HEK293 (cell line): ENCODE measurements at regions not wholly inside any gene's neighbourhood (a gene's known extent, or its start where the extent isn't known, plus 50 kb on each side); places are given as distances from the start of the nearest gene placed in this dataset.

Experiments used
- CTCF ChIA-PET: fragments of 350-600 bp; formaldehyde crosslinking; extraction: SDS; loops from one replicate; lab custom pipeline; 2021; ENCODE audit warnings: antibody characterized with exemption; lab: Yijun Ruan, JAX
- POLR2A ChIA-PET: fragments of 300-600 bp; formaldehyde crosslinking; extraction: SDS; loops from one replicate; lab custom pipeline; 2020; ENCODE audit warnings: antibody characterized with exemption, inconsistent platforms; lab: Yijun Ruan, JAX
- H3K27ac ChIP-seq: fragments of 200-500 bp; sonication (Bioruptor generic); 2 replicates; pipeline ENCODE4 v1.5.1; 2014; ENCODE audit warnings: low read depth, low read length, control low read depth, inconsistent platforms; ENCODE audit errors: extremely low read depth
- H3K36me3 ChIP-seq, 2 experiments: fragments of 200-500 bp in 1 of 2; sonication (Bioruptor generic) in 1 of 2; 1 replicate in 1 of 2; 2 replicates in 1 of 2; pipeline ENCODE4 v1.5.1; 2014 to 2017; ENCODE audit warnings: inconsistent platforms in 2 of 2, low read length in 2 of 2; ENCODE audit not compliant: control insufficient read depth in 2 of 2, insufficient read depth in 1 of 2
- H3K4me1 ChIP-seq: fragments of 200-500 bp; sonication (Bioruptor generic); 2 replicates; pipeline ENCODE4 v1.5.1; 2014; ENCODE audit warnings: mild to moderate bottlenecking, low read length, inconsistent platforms; ENCODE audit not compliant: control insufficient read depth, insufficient read depth
- H3K4me3 ChIP-seq: 2 replicates; pipeline ENCODE4 v1.5.1; 2011; ENCODE audit warnings: low read depth, mild to moderate bottlenecking, control low read depth, low read length, moderate library complexity
- H3K9me3 ChIP-seq: fragments of 200-500 bp; sonication (Bioruptor generic); 2 replicates; pipeline ENCODE4 v1.5.1; 2014; ENCODE audit warnings: low read depth, low read length, inconsistent platforms; ENCODE audit not compliant: control insufficient read depth, insufficient read depth
- GLIS1 ChIP-seq: fragments of 450-650 bp; formaldehyde crosslinking; IDR thresholded peaks from 2 replicates; pipeline ENCODE4 v1.5.1; 2016; ENCODE audit warnings: missing biosample characterization, missing genetic modification characterization
- SALL2 ChIP-seq: fragments of 450-650 bp; formaldehyde crosslinking; IDR thresholded peaks from 2 replicates; pipeline ENCODE4 v1.5.0; 2017; ENCODE audit warnings: missing biosample characterization, mild to moderate bottlenecking, missing genetic modification characterization, borderline replicate concordance
- SETDB1 ChIP-seq: IDR thresholded peaks from one replicate; pipeline ENCODE4 v1.6.1; 2017; ENCODE audit warnings: mild to moderate bottlenecking, low read length, moderate library complexity, mixed read lengths; ENCODE audit not compliant: insufficient read length
- TRIM28 ChIP-seq: IDR thresholded peaks from 2 replicates; pipeline ENCODE4 v1.6.1; 2011; ENCODE audit warnings: low read length, control low read depth, borderline replicate concordance
- ZBTB10 ChIP-seq: fragments of 450-650 bp; formaldehyde crosslinking; IDR thresholded peaks from 2 replicates; pipeline ENCODE4 v1.5.1; 2016; ENCODE audit warnings: missing biosample characterization, missing genetic modification characterization
- ZNF184 ChIP-seq: fragments of 450-650 bp; IDR thresholded peaks from 2 replicates; pipeline ENCODE4 v1.5.1; 2018; ENCODE audit warnings: missing biosample characterization, mild to moderate bottlenecking, missing genetic modification characterization
- ZNF221 ChIP-seq: fragments of 450-650 bp; formaldehyde crosslinking; IDR thresholded peaks from 2 replicates; pipeline ENCODE4 v1.5.1; 2017; ENCODE audit warnings: missing biosample characterization, missing genetic modification characterization, borderline replicate concordance
- ZNF239 ChIP-seq: fragments of 450-650 bp; formaldehyde crosslinking; IDR thresholded peaks from 2 replicates; pipeline ENCODE4 v1.5.1; 2016; ENCODE audit warnings: missing biosample characterization, missing genetic modification characterization
- ZNF335 ChIP-seq: fragments of 450-650 bp; formaldehyde crosslinking; conservative IDR thresholded peaks from 2 replicates; pipeline ENCODE4 v1.5.1; 2016; ENCODE audit warnings: missing biosample characterization, missing genetic modification characterization
- ZNF362 ChIP-seq: fragments of 450-650 bp; formaldehyde crosslinking; IDR thresholded peaks from 2 replicates; pipeline ENCODE4 v1.5.1; 2016; ENCODE audit warnings: missing biosample characterization, missing genetic modification characterization
- ZNF501 ChIP-seq: fragments of 450-650 bp; formaldehyde crosslinking; IDR thresholded peaks from 2 replicates; pipeline ENCODE4 v1.5.1; 2016; ENCODE audit warnings: missing biosample characterization, missing genetic modification characterization
- ZNF514 ChIP-seq: fragments of 450-650 bp; formaldehyde crosslinking; IDR thresholded peaks from 2 replicates; pipeline ENCODE4 v1.5.1; 2016; ENCODE audit warnings: missing biosample characterization, missing genetic modification characterization
- ZNF571 ChIP-seq: fragments of 450-650 bp; formaldehyde crosslinking; IDR thresholded peaks from 2 replicates; pipeline ENCODE4 v1.5.0; 2017; ENCODE audit warnings: missing biosample characterization, missing genetic modification characterization
- ZSCAN23 ChIP-seq: fragments of 450-650 bp; formaldehyde crosslinking; IDR thresholded peaks from 2 replicates; pipeline ENCODE4 v1.5.1; 2016; ENCODE audit warnings: missing biosample characterization, missing genetic modification characterization
- ZXDB ChIP-seq: fragments of 450-650 bp; formaldehyde crosslinking; IDR thresholded peaks from 2 replicates; pipeline ENCODE4 v1.5.1; 2016; ENCODE audit warnings: missing biosample characterization, missing genetic modification characterization
- TF ChIP-seq, protein P1 (sequence below): fragments of 450-650 bp; formaldehyde crosslinking; IDR thresholded peaks from 2 replicates; pipeline ENCODE4 v1.5.1; 2017; ENCODE audit warnings: missing biosample characterization, missing genetic modification characterization

DNA sequence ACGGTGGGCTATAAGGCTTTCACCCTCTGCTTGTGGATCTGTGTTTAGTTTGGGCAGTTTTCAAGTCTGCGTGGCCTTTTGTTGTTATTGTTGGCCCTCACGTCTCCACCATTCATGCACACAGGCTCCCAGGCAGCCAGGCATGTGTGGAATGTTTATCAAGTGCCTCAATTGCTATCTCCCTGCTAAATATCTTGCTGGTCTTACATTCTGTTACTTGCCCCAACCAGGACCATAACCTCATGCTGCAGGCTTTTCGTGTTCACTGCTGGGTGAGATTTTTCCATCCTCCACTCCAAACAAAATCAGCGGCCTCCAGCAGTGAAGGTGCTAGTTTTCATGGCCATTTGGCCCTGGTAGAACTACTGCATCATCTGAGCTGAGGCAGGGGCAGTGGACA, 63.0 kb upstream of the DSC1 start (continued):
- TF ChIP-seq ZXDB (tag by site-specific recombination) (peak; percentile 50; the same call in 1 of the 2 replicates), ZNF221 (tag by site-specific recombination) (no peak), ZNF501 (tag by site-specific recombination) (no peak), GLIS1 (tag by site-specific recombination) (peak; percentile 65), TRIM28 (0 out of 2 replicates have a peak, but pooled peaks have one; percentile 46)

DNA sequence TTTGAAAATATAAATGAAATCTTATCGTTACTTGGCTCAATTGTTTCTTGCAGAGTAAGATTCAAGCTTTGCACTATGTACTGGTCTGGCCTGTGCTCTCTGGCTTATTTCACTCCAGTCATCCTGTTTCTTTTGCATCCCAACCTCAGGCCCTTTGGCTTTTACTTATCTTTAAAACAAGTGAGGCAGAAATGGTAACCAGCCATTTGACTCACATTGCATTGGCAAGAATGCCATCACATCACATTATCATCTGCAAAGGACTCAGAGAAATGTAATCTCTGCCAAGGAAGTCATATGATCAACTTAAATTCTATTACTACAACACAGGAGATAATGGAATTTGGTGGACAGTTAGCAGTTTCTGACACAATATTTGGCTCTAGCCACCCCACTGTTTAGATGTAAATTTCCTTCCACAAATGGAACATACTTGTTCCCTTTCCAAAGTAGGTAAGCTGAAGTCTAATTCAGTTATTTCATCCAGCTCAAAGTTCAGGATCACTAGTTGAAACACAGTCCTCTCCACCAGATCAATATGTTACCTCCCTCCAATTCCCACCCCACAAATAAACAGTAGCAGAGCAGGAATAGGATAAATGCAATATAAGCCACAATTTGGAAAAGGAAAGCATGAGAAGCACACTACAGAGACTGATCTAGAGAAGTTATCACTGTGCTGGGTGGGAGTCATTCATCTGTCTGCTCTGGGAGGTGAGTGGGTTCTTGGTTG, 65.0 kb upstream of the DSC1 start:
- POLR2A ChIA-PET: interaction anchor here (0.7 kb wide), 1 partner anchor 21 kb away, joined by 5 read pairs; no protein-coding TSS in a partner anchor
- TF ChIP-seq ZNF514 (tag by site-specific recombination) (no peak), SETDB1 (peak; percentile 39), ZNF239 (no peak), ZSCAN23 (tag by site-specific recombination) (no peak), ZNF184 (tag by site-specific recombination) (no peak), SALL2 (tag by site-specific recombination) (no peak)
- TF ChIP-seq, all 188 proteins: peak for 1
- Histone ChIP-seq H3K27ac (no peak overlapping the region), H3K4me1 (no peaks in the 10 kb centered on the region), H3K4me3 (no peak overlapping the region), H3K9me3 (no peaks in the 10 kb centered on the region), H3K36me3 (no peaks in the 10 kb centered on the region)
- CTCF ChIA-PET: interaction anchor here (1.3 kb wide), 1 partner anchor 14 kb away, joined by 3 read pairs; no protein-coding TSS in a partner anchor

- ChIA-PET CTCF (interaction anchor here (1.0 kb wide), 1 partner anchor 12 kb away, joined by 7 read pairs; no protein-coding TSS in a partner anchor), POLR2A (no interaction called here)
- no peaks in the 10 kb centered on the region for H3K4me1 ChIP-seq
- H3K4me3 ChIP-seq: no peak overlapping the region
- H3K27ac ChIP-seq: no peak overlapping the region
- H3K36me3 ChIP-seq: no peaks in the 10 kb centered on the region
- TF ChIP-seq ZBTB10 (tag by site-specific recombination) (no peak), ZNF335 (tag by site-specific recombination) (peak; percentile 53)
- H3K9me3 ChIP-seq: no peaks in the 10 kb centered on the region
Observed at GRCh38 chr18:31229829-31230228, 67.2 kb upstream of the DSC1 start.

- Histone ChIP-seq H3K27ac (no peak overlapping the region), H3K4me1 (no peaks in the 10 kb centered on the region), H3K36me3 (no peaks in the 10 kb centered on the region), H3K4me3 (no peak overlapping the region), H3K9me3 (no peaks in the 10 kb centered on the region)
- 0 out of 2 replicates have a peak, but pooled peaks have one; percentile 35 for TF ChIP-seq ZNF362 (tag by site-specific recombination)
- no peak for TF ChIP-seq ZNF571
- TF ChIP-seq, protein P1, sequence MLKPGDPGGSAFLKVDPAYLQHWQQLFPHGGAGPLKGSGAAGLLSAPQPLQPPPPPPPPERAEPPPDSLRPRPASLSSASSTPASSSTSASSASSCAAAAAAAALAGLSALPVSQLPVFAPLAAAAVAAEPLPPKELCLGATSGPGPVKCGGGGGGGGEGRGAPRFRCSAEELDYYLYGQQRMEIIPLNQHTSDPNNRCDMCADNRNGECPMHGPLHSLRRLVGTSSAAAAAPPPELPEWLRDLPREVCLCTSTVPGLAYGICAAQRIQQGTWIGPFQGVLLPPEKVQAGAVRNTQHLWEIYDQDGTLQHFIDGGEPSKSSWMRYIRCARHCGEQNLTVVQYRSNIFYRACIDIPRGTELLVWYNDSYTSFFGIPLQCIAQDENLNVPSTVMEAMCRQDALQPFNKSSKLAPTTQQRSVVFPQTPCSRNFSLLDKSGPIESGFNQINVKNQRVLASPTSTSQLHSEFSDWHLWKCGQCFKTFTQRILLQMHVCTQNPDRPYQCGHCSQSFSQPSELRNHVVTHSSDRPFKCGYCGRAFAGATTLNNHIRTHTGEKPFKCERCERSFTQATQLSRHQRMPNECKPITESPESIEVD: peak; percentile 70; the same call in 1 of the 2 replicates
- POLR2A ChIA-PET: no interaction called here
- CTCF ChIA-PET: interaction anchor here (1.0 kb wide), 1 partner anchor 12 kb away, joined by 7 read pairs; no protein-coding TSS in a partner anchor
Observed at GRCh38 chr18:31230495-31230894, 67.8 kb upstream of the DSC1 start.
